ENCODE measurements at regions not wholly inside any gene's neighbourhood (a gene's known extent, or its start where the extent isn't known, plus 50 kb on each side); places are given as distances from the start of the nearest gene placed in this dataset.

DNA sequence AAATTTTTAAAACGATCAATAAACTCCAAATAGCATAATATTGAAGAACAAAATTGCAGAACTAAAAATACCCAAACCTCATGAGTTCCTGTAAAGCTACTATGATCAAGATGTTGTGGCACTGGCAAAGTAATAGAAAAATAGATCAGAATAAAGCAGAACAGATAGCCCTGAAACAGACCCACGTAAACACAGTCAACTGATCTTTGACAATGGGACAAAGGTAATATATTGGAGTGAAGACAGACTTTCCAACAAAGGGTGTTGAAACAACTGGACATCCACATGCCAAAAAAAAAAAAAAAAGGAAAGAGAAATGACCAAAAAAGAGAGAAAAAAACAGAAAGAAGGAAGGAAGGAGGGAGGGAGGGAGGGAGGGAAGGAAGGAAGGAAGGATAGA lies 138.7 kb downstream of the IRS2 start:
- intact Hi-C loops (cut with micrococcal nuclease; ENCODE audit: unreplicated experiment) (no loop called here), in situ Hi-C loops (cut with MboI) (no loop called here)
- ATAC-seq (no peak), DNase-seq (ENCODE audit: low read depth, low spot score) (no peak), FAIRE-seq (no peak)
- TF ChIP-seq JUNB (IDR thresholded peaks at IDR 0.05) = no peak
- no peak for TF ChIP-seq ZNF274 (IDR thresholded peaks at IDR 0.05; ENCODE audit: insufficient read depth, insufficient read length)
- no peak for TF ChIP-seq TCF3 (IDR thresholded peaks at IDR 0.05; ENCODE audit: borderline replicate concordance, insufficient read depth, low read depth, low read length)
- TF ChIP-seq, protein P1, sequence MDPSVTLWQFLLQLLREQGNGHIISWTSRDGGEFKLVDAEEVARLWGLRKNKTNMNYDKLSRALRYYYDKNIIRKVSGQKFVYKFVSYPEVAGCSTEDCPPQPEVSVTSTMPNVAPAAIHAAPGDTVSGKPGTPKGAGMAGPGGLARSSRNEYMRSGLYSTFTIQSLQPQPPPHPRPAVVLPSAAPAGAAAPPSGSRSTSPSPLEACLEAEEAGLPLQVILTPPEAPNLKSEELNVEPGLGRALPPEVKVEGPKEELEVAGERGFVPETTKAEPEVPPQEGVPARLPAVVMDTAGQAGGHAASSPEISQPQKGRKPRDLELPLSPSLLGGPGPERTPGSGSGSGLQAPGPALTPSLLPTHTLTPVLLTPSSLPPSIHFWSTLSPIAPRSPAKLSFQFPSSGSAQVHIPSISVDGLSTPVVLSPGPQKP (IDR thresholded peaks at IDR 0.05; ENCODE audit: low read depth, low read length) = no peak
- TF ChIP-seq HDAC6 (IDR thresholded peaks at IDR 0.05; ENCODE audit: unreplicated experiment) = no peak
- no peak for TF ChIP-seq BCL11A (IDR thresholded peaks at IDR 0.05; ENCODE audit: low read depth, low read length)
- TF ChIP-seq SMAD5 (IDR thresholded peaks at IDR 0.05; ENCODE audit: low read depth) = no peak
- TF ChIP-seq, protein P2, sequence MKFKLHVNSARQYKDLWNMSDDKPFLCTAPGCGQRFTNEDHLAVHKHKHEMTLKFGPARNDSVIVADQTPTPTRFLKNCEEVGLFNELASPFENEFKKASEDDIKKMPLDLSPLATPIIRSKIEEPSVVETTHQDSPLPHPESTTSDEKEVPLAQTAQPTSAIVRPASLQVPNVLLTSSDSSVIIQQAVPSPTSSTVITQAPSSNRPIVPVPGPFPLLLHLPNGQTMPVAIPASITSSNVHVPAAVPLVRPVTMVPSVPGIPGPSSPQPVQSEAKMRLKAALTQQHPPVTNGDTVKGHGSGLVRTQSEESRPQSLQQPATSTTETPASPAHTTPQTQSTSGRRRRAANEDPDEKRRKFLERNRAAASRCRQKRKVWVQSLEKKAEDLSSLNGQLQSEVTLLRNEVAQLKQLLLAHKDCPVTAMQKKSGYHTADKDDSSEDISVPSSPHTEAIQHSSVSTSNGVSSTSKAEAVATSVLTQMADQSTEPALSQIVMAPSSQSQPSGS (IDR thresholded peaks at IDR 0.05; ENCODE audit: low read length) = no peak
- TF ChIP-seq KDM1A (IDR thresholded peaks at IDR 0.05; ENCODE audit: borderline replicate concordance) = no peak
- Histone ChIP-seq H3K27me3 (replicated peaks in 1 of 2; ENCODE audit: control insufficient read depth in 2 of 2, insufficient read depth in 2 of 2, low read length in 1 of 2) (no peaks in the 10 kb centered on the region), H3K27ac (ENCODE audit: control insufficient read depth, insufficient read depth) (no peak overlapping the region), H3K79me2 (ENCODE audit: control insufficient read depth, insufficient read depth, low read length) (no peaks in the 10 kb centered on the region), H3K4me3 (no peak overlapping the region), H3K9me3 (replicated peaks; ENCODE audit: control insufficient read depth, insufficient read depth, low read length) (no peaks in the 10 kb centered on the region), H2AFZ (ENCODE audit: control insufficient read depth, low read depth, low read length) (no peak overlapping the region), H3K4me2 (ENCODE audit: control insufficient read depth, insufficient read depth) (no peak overlapping the region), H3K9ac (ENCODE audit: control insufficient read depth, insufficient read depth, low read length) (no peak overlapping the region), H4K20me1 (ENCODE audit: control insufficient read depth, insufficient read depth) (no peaks in the 10 kb centered on the region), H3K36me3 (ENCODE audit: control insufficient read depth in 2 of 2, insufficient read depth in 2 of 2, low read length in 1 of 2) (no peaks in the 10 kb centered on the region), H3K4me1 (ENCODE audit: control insufficient read depth, insufficient read depth, low read length) (no peaks in the 10 kb centered on the region)
- 54% methylated on average over 2 of the region's 2 CpGs for WGBS (ENCODE audit: insufficient coverage, insufficient replicate concordance, low lambda C conversion rate, missing lambda C conversion rate)
- ChIA-PET SMC1A (ENCODE audit: uncharacterized antibody, unreplicated experiment) (no interaction called here), POLR2A (no interaction called here), RAD21 (ENCODE audit: unreplicated experiment) (no interaction called here), CTCF (interaction anchor here (0.6 kb wide), 1 partner anchor 37 kb away, joined by 3 read pairs; no protein-coding TSS in a partner anchor)
- BruUV-seq (replicated peaks) = no TSS peak

All from GM12878 (cell line).